ENCODE measurements at regions not wholly inside any gene's neighbourhood (a gene's known extent, or its start where the extent isn't known, plus 50 kb on each side); places are given as distances from the start of the nearest gene placed in this dataset.

- no peak for FAIRE-seq
- Histone ChIP-seq H3K4me1 (ENCODE audit: control insufficient read depth in 3 of 3, insufficient read depth in 2 of 3, low read depth in 1 of 3, low read length in 2 of 3) (no peaks in the 10 kb centered on the region), H3K36me3 (ENCODE audit: control insufficient read depth in 3 of 3, insufficient read depth in 2 of 3, low read depth in 1 of 3, low read length in 3 of 3) (no peaks in the 10 kb centered on the region), H3K27me3 (ENCODE audit: control insufficient read depth in 3 of 3, insufficient read depth in 3 of 3, low read length in 3 of 3) (no peaks in the 10 kb centered on the region), H3K9me3 (ENCODE audit: control insufficient read depth in 2 of 2, insufficient read depth in 1 of 2, low read depth in 1 of 2, low read length in 1 of 2) (no peaks in the 10 kb centered on the region), H3K27ac (ENCODE audit: low read depth in 1 of 3, low read length in 2 of 3) (no peak overlapping the region), H3K4me3 (ENCODE audit: low read depth in 1 of 3, low read length in 3 of 3) (no peak overlapping the region)
- peak; percentile 20 to 25 for DNase-seq
- 9 to 21% (median 18%) methylated on average over 2 of the region's 2 CpGs for WGBS, 3 donors
Measured at GRCh38 chr3:61358364-61358763, 107.1 kb upstream of the FHIT start.

- Histone ChIP-seq H3K4me1 (ENCODE audit: control insufficient read depth in 3 of 3, insufficient read depth in 2 of 3, low read depth in 1 of 3, low read length in 2 of 3) (no peaks in the 10 kb centered on the region), H3K27ac (ENCODE audit: low read depth in 1 of 3, low read length in 2 of 3) (no peak overlapping the region), H3K36me3 (ENCODE audit: control insufficient read depth in 3 of 3, insufficient read depth in 2 of 3, low read depth in 1 of 3, low read length in 3 of 3) (no peaks in the 10 kb centered on the region), H3K4me3 (ENCODE audit: low read depth in 1 of 3, low read length in 3 of 3) (no peak overlapping the region), H3K27me3 (ENCODE audit: control insufficient read depth in 3 of 3, insufficient read depth in 3 of 3, low read length in 3 of 3) (no peaks in the 10 kb centered on the region), H3K9me3 (ENCODE audit: control insufficient read depth in 2 of 2, insufficient read depth in 1 of 2, low read depth in 1 of 2, low read length in 1 of 2) (peaks cover 0 to 5% of the 10 kb centered on the region in 2 donors)
- FAIRE-seq (no peak), DNase-seq (no peak)
- WGBS, 3 donors: 58 to 77% (median 69%) methylated on average over 3 of the region's 3 CpGs
Measured at GRCh38 chr3:61360297-61360965, 109.2 kb upstream of the FHIT start.

DNA sequence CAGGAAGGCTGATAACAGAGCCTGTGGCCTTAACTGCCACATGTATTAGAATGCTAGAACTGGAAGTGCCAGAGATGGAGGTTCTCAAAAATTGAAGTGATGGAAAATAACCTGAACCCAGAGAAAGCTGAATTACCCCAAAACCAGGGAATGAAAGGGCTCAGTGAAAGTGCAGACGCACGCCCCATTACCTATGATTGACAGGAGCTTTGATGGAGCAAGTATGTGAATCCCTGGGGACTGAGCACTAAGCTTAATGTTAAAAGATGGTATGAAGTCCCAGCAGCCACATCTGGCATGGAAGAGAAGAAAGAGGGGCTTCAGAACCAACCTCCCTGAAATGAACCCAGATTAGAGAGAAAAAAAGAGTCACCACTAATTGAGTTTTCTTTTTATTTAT, 118.4 kb upstream of the FHIT start:
- Histone ChIP-seq H3K4me3 (ENCODE audit: low read depth in 1 of 3, low read length in 3 of 3) (no peak overlapping the region), H3K4me1 (ENCODE audit: control insufficient read depth in 3 of 3, insufficient read depth in 2 of 3, low read depth in 1 of 3, low read length in 2 of 3) (no peaks in the 10 kb centered on the region), H3K36me3 (ENCODE audit: control insufficient read depth in 3 of 3, insufficient read depth in 2 of 3, low read depth in 1 of 3, low read length in 3 of 3) (no peaks in the 10 kb centered on the region), H3K9me3 (ENCODE audit: control insufficient read depth in 2 of 2, insufficient read depth in 1 of 2, low read depth in 1 of 2, low read length in 1 of 2) (no peaks in the 10 kb centered on the region), H3K27ac (ENCODE audit: low read depth in 1 of 3, low read length in 2 of 3) (no peak overlapping the region), H3K27me3 (ENCODE audit: control insufficient read depth in 3 of 3, insufficient read depth in 3 of 3, low read length in 3 of 3) (no peaks in the 10 kb centered on the region)
- FAIRE-seq: no peak
- DNase-seq: no peak
- WGBS, 3 donors: 81 to 87% (median 86%) methylated on average over 2 of the region's 2 CpGs

DNA sequence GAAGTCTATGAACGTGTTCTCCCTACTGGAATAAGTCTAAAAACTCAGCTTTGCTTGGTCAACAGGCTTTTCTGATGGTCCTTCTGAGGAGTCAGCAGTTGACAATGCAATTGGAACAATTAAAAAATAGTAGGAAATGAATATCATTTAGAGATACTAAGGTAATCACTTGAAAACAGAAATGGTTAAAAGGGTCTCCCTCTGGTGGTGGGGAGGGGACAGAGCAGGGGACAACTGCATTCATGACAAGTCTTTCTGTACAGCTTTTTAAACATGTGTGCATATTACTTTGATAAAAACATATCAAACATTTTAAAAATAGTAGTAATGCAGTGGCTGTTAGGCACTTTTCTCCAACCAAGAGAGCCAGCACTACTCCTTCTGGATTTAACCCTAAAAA, 119.9 kb upstream of the FHIT start:
- Histone ChIP-seq H3K9me3 (ENCODE audit: control insufficient read depth in 2 of 2, insufficient read depth in 1 of 2, low read depth in 1 of 2, low read length in 1 of 2) (no peaks in the 10 kb centered on the region), H3K36me3 (ENCODE audit: control insufficient read depth in 3 of 3, insufficient read depth in 2 of 3, low read depth in 1 of 3, low read length in 3 of 3) (no peaks in the 10 kb centered on the region), H3K27ac (ENCODE audit: low read depth in 1 of 3, low read length in 2 of 3) (no peak overlapping the region), H3K4me1 (ENCODE audit: control insufficient read depth in 3 of 3, insufficient read depth in 2 of 3, low read depth in 1 of 3, low read length in 2 of 3) (no peaks in the 10 kb centered on the region), H3K27me3 (ENCODE audit: control insufficient read depth in 3 of 3, insufficient read depth in 3 of 3, low read length in 3 of 3) (no peaks in the 10 kb centered on the region), H3K4me3 (ENCODE audit: low read depth in 1 of 3, low read length in 3 of 3) (no peak overlapping the region)
- no peak for FAIRE-seq
- 65 to 84% (median 70%) methylated on average over 1 of the region's 1 CpG for WGBS, 3 donors
- DNase-seq: peak; percentile 7 to 33

DNA sequence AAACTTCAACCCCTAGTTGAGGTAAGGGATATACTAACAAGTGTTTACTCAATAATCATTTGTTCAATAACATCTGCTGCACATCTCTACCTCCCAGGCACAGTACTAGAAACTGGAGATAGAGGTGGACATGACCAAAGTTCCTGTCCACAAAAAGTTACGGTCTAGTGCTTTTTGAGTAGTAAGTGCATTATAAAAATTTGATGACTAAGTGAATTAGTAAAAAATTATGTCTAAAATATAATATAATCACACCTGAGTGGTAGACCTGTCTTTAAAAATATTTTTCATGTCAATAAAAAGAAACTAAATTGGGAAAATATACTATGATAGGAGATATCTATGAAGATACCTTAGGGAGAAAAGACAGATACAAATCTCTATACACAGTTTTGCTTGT, 121.5 kb upstream of the FHIT start:
- Histone ChIP-seq H3K36me3 (ENCODE audit: control insufficient read depth in 3 of 3, insufficient read depth in 2 of 3, low read depth in 1 of 3, low read length in 3 of 3) (no peaks in the 10 kb centered on the region), H3K4me1 (ENCODE audit: control insufficient read depth in 3 of 3, insufficient read depth in 2 of 3, low read depth in 1 of 3, low read length in 2 of 3) (no peaks in the 10 kb centered on the region), H3K4me3 (ENCODE audit: low read depth in 1 of 3, low read length in 3 of 3) (no peak overlapping the region), H3K27me3 (ENCODE audit: control insufficient read depth in 3 of 3, insufficient read depth in 3 of 3, low read length in 3 of 3) (no peaks in the 10 kb centered on the region), H3K9me3 (ENCODE audit: control insufficient read depth in 2 of 2, insufficient read depth in 1 of 2, low read depth in 1 of 2, low read length in 1 of 2) (no peaks in the 10 kb centered on the region), H3K27ac (ENCODE audit: low read depth in 1 of 3, low read length in 2 of 3) (no peak overlapping the region)
- WGBS, 3 donors: 94 to 97% (median 96%) methylated on average over 1 of the region's 1 CpG
- no peak for DNase-seq
- no peak for FAIRE-seq

DNA sequence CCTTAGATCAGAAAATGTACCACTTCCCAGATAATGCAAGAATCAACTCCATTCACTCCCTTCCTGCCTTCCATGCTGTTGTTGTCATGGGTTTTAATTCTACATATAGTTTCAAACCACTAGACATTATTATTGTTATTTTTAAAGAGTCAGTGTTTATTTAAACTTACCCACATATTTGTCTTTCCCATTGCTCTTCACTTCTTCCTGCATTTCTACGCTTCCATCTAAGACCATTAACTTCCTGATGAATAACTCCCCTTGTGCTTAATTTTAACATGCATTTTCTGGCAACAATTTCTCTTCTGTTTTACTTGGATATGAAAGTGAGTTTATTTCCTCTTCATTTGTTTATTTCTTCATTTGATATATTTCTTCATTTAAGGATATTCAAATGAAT, 127.1 kb upstream of the FHIT start:
- DNase-seq (no peak), FAIRE-seq (no peak)
- H3K4me3 ChIP-seq (ENCODE audit: low read depth in 1 of 3, low read length in 3 of 3): no peak overlapping the region
- WGBS, 3 donors: 71 to 91% (median 83%) methylated on average over 1 of the region's 1 CpG
- H3K36me3 ChIP-seq (ENCODE audit: control insufficient read depth in 3 of 3, insufficient read depth in 2 of 3, low read depth in 1 of 3, low read length in 3 of 3): no peaks in the 10 kb centered on the region
- H3K4me1 ChIP-seq (ENCODE audit: control insufficient read depth in 3 of 3, insufficient read depth in 2 of 3, low read depth in 1 of 3, low read length in 2 of 3): no peaks in the 10 kb centered on the region
- no peak overlapping the region for H3K27ac ChIP-seq (ENCODE audit: low read depth in 1 of 3, low read length in 2 of 3)
- H3K9me3 ChIP-seq (ENCODE audit: control insufficient read depth in 2 of 2, insufficient read depth in 1 of 2, low read depth in 1 of 2, low read length in 1 of 2): no peaks in the 10 kb centered on the region
- H3K27me3 ChIP-seq (ENCODE audit: control insufficient read depth in 3 of 3, insufficient read depth in 3 of 3, low read length in 3 of 3): no peaks in the 10 kb centered on the region

DNA sequence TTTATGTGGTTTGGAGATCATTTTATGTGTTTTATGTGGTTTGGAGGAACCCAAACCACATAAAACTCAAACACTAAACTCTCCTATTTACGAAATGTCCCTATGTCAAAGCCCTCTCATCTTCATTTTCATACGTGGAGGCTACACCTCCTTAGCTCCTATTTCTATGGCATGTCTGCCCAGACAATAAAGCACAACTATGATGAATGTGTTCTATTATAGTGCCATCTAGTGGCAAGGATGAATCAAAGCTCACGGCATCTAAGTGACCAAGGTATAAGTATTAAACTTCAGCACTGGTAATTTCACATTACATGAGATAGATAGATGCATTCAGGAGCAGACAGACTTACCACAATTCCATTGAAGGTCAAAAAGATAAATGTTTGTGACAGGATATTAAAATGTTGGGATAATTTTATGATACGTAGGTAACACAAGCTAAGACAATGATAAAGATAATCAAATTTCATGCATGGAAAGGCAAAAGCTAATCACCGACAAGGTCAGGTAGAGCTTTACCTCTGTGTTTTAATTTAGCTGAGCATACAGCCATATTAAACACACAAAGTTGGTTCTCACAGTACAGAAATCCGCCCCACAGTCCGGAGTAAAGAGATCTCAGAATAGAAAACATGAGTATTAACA, 130.6 kb upstream of the FHIT start:
- H3K27me3 ChIP-seq (ENCODE audit: control insufficient read depth in 3 of 3, insufficient read depth in 3 of 3, low read length in 3 of 3): no peaks in the 10 kb centered on the region
- no peaks in the 10 kb centered on the region for H3K36me3 ChIP-seq (ENCODE audit: control insufficient read depth in 3 of 3, insufficient read depth in 2 of 3, low read depth in 1 of 3, low read length in 3 of 3)
- WGBS, 3 donors: 59 to 68% (median 62%) methylated on average over 7 of the region's 7 CpGs
- DNase-seq (peak; percentile 47 to 59), FAIRE-seq (peak; percentile 70)
- H3K4me1 ChIP-seq (ENCODE audit: control insufficient read depth in 3 of 3, insufficient read depth in 2 of 3, low read depth in 1 of 3, low read length in 2 of 3): no peaks in the 10 kb centered on the region
- no peak overlapping the region for H3K4me3 ChIP-seq (ENCODE audit: low read depth in 1 of 3, low read length in 3 of 3)
- H3K9me3 ChIP-seq (ENCODE audit: control insufficient read depth in 2 of 2, insufficient read depth in 1 of 2, low read depth in 1 of 2, low read length in 1 of 2): no peaks in the 10 kb centered on the region
- no peak overlapping the region for H3K27ac ChIP-seq (ENCODE audit: low read depth in 1 of 3, low read length in 2 of 3)

- no peaks in the 10 kb centered on the region for H3K27me3 ChIP-seq (ENCODE audit: control insufficient read depth in 3 of 3, insufficient read depth in 3 of 3, low read length in 3 of 3)
- H3K4me1 ChIP-seq (ENCODE audit: control insufficient read depth in 3 of 3, insufficient read depth in 2 of 3, low read depth in 1 of 3, low read length in 2 of 3): no peaks in the 10 kb centered on the region
- H3K9me3 ChIP-seq (ENCODE audit: control insufficient read depth in 2 of 2, insufficient read depth in 1 of 2, low read depth in 1 of 2, low read length in 1 of 2): peaks cover 0 to 7% of the 10 kb centered on the region in 2 donors
- H3K27ac ChIP-seq (ENCODE audit: low read depth in 1 of 3, low read length in 2 of 3): no peak overlapping the region
- DNase-seq (no peak), FAIRE-seq (no peak)
- no peaks in the 10 kb centered on the region for H3K36me3 ChIP-seq (ENCODE audit: control insufficient read depth in 3 of 3, insufficient read depth in 2 of 3, low read depth in 1 of 3, low read length in 3 of 3)
- no peak overlapping the region for H3K4me3 ChIP-seq (ENCODE audit: low read depth in 1 of 3, low read length in 3 of 3)
- WGBS, 3 donors: 58 to 85% (median 77%) methylated on average over 3 of the region's 3 CpGs
Measured at GRCh38 chr3:61387817-61388216, 136.6 kb upstream of the FHIT start.
